Keratinocyte (primary cell): ENCODE measurements at regions not wholly inside any gene's neighbourhood (a gene's known extent, or its start where the extent isn't known, plus 50 kb on each side); places are given as distances from the start of the nearest gene placed in this dataset.

Experiments used
- CTCF ChIP-seq, 3 experiments: IDR thresholded peaks in 1 of 3; conservative IDR thresholded peaks in 1 of 3; optimal IDR thresholded peaks in 1 of 3; 2 replicates in 2 of 3; 3 replicates in 1 of 3; pipeline versions ENCODE3 to v1.5.1; 2011; ENCODE audit warnings: low read length in 3 of 3, mild to moderate bottlenecking in 3 of 3, moderate library complexity in 2 of 3, control low read depth in 1 of 3, inconsistent platforms in 1 of 3; ENCODE audit not compliant: insufficient read depth in 2 of 3; ENCODE audit errors: extremely low read depth in 1 of 3
- EZH2 ChIP-seq: IDR thresholded peaks from one replicate; pipeline ENCODE4 v1.6.1; 2012; ENCODE audit warnings: inconsistent platforms, mild to moderate bottlenecking, low read length, moderate library complexity

GRCh38 chr10:78349165-78349516, 315.5 kb downstream of the RPS24 start:
- TF ChIP-seq CTCF (optimal IDR thresholded peaks at IDR 0.05 in 1 of 3, IDR thresholded peaks at IDR 0.05 in 1 of 3, conservative IDR thresholded peaks at IDR 0.05 in 1 of 3; ENCODE audit: extremely low read depth in 1 of 3, insufficient read depth in 2 of 3, low read length in 3 of 3): no peak
- no peak for TF ChIP-seq EZH2
